ENCODE measurements at regions not wholly inside any gene's neighbourhood (a gene's known extent, or its start where the extent isn't known, plus 50 kb on each side); places are given as distances from the start of the nearest gene placed in this dataset.

DNA sequence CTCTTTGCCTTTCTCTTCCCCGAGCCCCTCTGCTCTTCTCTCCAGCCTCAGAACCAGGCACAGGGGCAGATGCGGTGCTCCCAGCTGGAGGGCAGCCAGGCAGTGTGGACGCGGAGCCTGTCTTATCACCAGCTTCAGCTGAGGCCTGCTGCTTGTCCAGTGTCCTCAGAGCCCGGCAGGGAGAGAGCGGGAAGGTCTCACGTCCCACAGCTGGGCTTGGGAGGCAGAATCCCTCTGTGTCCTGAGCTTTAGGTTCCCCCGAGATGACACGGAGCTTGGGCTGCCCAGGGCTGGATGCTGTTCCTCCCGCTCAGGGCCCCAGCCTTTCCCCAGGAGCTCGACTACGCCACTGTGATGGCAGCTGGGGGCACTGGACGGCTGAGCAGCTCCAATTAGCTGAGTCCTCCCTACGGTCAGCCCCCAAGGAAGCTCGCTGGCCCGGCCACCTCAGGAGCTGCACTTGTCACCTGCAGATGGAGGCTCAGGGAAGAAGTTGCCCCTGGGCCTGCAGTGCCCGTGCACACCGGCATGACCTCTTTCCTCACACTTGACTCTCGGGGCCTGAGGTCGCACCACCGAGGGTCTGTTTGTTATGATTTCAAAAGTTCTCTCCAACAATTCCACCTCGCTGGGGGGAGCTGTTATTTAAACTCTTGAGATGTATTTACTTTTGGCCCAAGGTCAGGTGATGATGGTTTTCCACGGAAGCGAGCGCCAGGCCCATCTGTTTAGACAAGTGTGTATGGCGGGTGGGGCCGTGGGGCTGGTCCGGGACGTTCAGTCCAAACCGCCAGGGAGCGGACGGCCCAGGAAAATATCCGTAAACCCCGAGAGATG lies 127.3 kb downstream of the SIK1 start:
- H3K27ac Mint-ChIP-seq = no peak overlapping the region
- no peaks in the 10 kb centered on the region for H3K36me3 Mint-ChIP-seq (ENCODE audit: low read depth)
- H3K27me3 Mint-ChIP-seq (ENCODE audit: low read depth) = peaks cover 17% of the 10 kb centered on the region
- TF ChIP-seq CTCF (IDR thresholded peaks at IDR 0.05; ENCODE audit: unreplicated experiment in 3 of 3) = no peak
- H3K4me1 Mint-ChIP-seq = peaks cover 15% of the 10 kb centered on the region
- peaks cover 9% of the 10 kb centered on the region for H3K9me3 Mint-ChIP-seq
- H3K4me3 Mint-ChIP-seq = no peak overlapping the region

DNA sequence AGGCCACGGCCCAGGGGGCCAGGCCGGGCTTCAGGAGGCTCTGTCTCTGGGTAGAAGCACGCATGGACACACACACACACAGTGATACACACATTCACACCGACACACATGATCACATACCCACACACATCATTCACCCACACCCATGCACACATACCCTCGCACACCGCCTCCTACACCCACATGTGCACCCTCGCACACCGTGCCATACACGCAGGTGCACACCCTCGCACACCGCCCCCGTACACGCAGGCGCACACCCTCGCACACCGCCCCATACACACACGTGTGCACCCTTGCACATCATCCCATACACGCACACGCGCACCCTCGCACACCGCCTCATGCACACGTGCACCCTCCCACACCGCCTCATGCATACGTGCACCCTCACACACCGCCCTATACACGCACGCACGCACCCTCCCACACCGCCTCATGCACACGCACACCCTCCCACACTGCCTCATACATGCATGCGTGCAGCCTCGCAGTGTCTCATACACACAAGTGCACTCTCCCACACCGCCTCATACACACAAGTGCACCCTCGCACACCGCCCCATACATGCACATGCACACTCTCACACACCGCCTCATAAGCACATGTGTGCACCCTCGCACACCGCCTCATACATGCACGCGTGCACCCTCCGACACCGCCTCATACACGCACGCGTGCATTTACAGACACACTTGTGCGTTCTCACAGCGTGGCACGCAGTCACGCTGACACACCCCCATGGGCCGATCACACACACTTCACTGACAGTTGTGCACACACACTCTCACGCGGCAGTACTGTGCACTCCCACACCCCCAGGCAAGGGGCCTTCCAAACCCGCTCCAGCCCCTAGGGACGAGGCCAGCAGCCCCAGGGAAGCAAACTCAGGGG lies 128.1 kb downstream of the SIK1 start:
- Mint-ChIP-seq H3K4me1 (peaks cover 8% of the 10 kb centered on the region), H3K4me3 (no peak overlapping the region), H3K27ac (no peak overlapping the region), H3K9me3 (peaks cover 9% of the 10 kb centered on the region), H3K27me3 (ENCODE audit: low read depth) (peaks cover 21% of the 10 kb centered on the region), H3K36me3 (ENCODE audit: low read depth) (no peaks in the 10 kb centered on the region)
- no peak for TF ChIP-seq CTCF (IDR thresholded peaks at IDR 0.05; ENCODE audit: unreplicated experiment in 3 of 3)

- Mint-ChIP-seq H3K27me3 (ENCODE audit: low read depth) (peaks cover 21% of the 10 kb centered on the region), H3K4me3 (no peak overlapping the region), H3K27ac (no peak overlapping the region), H3K36me3 (ENCODE audit: low read depth) (no peaks in the 10 kb centered on the region), H3K4me1 (peaks cover 2% of the 10 kb centered on the region), H3K9me3 (peaks cover 9% of the 10 kb centered on the region)
- TF ChIP-seq CTCF (IDR thresholded peaks at IDR 0.05; ENCODE audit: unreplicated experiment in 3 of 3) = no peak
Observed at GRCh38 chr21:43297989-43298388, 128.9 kb downstream of the SIK1 start.

DNA sequence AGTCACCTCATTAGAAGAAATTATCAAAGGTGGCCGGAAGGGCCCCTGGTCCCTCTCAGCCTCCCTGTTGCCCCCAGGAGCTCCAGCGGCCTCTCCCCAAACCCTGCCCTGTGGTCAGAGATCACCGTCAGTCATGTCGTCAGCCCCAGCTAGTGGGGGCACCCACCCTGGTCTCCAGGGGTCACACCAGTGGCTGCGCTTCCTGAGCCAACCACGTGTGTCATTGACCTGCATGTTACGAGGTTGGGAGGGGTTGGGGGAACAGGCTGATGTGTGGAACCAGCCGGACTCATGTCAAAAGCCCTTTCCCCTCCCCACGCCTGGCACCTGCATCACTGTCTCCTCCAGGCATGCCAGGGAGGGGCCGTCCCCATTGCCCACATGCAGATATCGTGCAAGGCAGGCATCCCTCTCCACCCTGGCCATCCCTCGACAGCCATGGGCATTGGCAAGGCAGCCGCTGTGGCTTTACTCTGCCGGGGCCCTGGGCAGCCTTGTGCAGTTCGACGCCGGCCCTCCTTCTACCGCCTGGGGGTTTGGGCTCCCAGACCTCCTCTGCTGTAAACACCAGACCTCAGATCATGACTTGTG lies 128.7 kb downstream of the CRYAA start:
- H3K4me1 Mint-ChIP-seq = no peaks in the 10 kb centered on the region
- no peaks in the 10 kb centered on the region for H3K36me3 Mint-ChIP-seq (ENCODE audit: low read depth)
- H3K4me3 Mint-ChIP-seq = no peak overlapping the region
- TF ChIP-seq CTCF (IDR thresholded peaks at IDR 0.05; ENCODE audit: unreplicated experiment in 3 of 3) = no peak
- H3K27me3 Mint-ChIP-seq (ENCODE audit: low read depth) = peaks cover 21% of the 10 kb centered on the region
- H3K9me3 Mint-ChIP-seq = peaks cover 9% of the 10 kb centered on the region
- H3K27ac Mint-ChIP-seq = no peak overlapping the region

DNA sequence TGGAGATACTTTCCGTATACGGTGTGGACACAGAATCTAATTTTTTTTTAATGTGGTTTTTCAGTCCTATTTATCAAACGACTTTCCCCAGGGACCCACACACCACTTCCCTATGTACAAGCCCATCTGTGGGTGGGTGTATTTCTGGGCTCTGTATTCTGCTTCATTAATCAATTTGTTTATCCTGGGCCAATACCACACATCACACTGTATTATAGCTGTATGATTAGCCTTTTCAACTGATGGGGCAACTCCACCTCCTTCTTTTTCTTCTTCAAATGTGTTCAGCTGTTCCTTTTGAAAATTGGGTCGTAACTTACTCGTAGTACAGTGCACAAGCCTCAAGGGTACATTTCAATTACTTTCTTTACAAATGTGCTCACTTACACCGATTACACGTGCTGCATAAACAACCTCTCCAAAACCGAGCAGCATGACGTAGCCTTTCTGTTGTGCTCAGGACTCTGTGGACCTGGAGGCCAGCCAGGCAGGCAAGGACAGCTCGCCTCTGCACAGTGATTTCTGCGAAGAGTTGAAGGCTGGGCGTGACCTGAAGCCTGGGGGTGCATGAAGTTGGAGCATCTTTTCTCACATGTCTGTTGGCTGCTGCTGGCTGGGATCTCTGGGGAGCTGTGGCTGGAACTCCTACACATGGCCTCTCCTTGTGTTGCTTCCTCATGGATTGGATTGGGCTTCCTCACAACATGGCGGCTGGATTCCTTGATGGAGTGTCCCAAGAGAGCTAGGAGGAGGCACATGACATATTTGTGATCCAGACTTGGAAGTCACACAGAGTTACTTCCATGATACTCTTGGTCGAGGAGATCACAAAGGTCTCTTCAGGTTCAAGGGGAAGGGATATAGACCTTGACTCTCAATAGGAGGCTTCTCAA lies 126.5 kb downstream of the CRYAA start:
- Mint-ChIP-seq H3K4me1 (peaks cover 5% of the 10 kb centered on the region), H3K27me3 (ENCODE audit: low read depth) (peaks cover 26% of the 10 kb centered on the region), H3K27ac (no peak overlapping the region), H3K36me3 (ENCODE audit: low read depth) (no peaks in the 10 kb centered on the region), H3K9me3 (peaks cover 9% of the 10 kb centered on the region), H3K4me3 (no peak overlapping the region)
- TF ChIP-seq CTCF (IDR thresholded peaks at IDR 0.05; ENCODE audit: unreplicated experiment in 3 of 3) = no peak
